ENCODE measurements at regions not wholly inside any gene's neighbourhood (a gene's known extent, or its start where the extent isn't known, plus 50 kb on each side); places are given as distances from the start of the nearest gene placed in this dataset.

GRCh38 chr15:38626443-38627050 is 61.9 kb upstream of the RASGRP1 start:
- Mint-ChIP-seq H3K27me3 (ENCODE audit: low read depth in 3 of 3) (peaks cover 0 to 4% (median 0%) of the 10 kb centered on the region in 3 donors), H3K36me3 (no peaks in the 10 kb centered on the region), H3K4me1 (peaks cover 19% of the 10 kb centered on the region), H3K9me3 (no peaks in the 10 kb centered on the region), H3K4me3 (peak overlapping the region in 1 of 2 donors; percentile 61), H3K27ac (peak overlapping the region in 2 of 7 donors; percentile 36 to 61)
- Histone ChIP-seq H4K20me1 (ENCODE audit: insufficient read depth, low read length) (no peaks in the 10 kb centered on the region), H2AFZ (ENCODE audit: insufficient read depth, low read depth, low read length, poor library complexity, severe bottlenecking) (peak overlapping the region; percentile 62), H3K4me1 (ENCODE audit: control insufficient read depth in 1 of 2, insufficient read depth in 2 of 2, low read length in 2 of 2) (peaks cover 12 to 21% of the 10 kb centered on the region in 2 donors), H3K9me3 (replicated peaks in 1 of 2; ENCODE audit: control insufficient read depth in 1 of 2, insufficient read depth in 1 of 2, low read length in 2 of 2) (no peaks in the 10 kb centered on the region), H3K9ac (ENCODE audit: insufficient read depth, low read length, poor library complexity, severe bottlenecking) (no peak overlapping the region), H3K27me3 (ENCODE audit: control insufficient read depth in 2 of 2, insufficient read depth in 2 of 2, low read length in 2 of 2) (no peaks in the 10 kb centered on the region), H3K4me3 (replicated peaks in 1 of 3; ENCODE audit: low read depth in 2 of 3, low read length in 3 of 3) (no peak overlapping the region), H3K79me2 (ENCODE audit: insufficient read depth, low read length) (no peaks in the 10 kb centered on the region), H3K4me2 (replicated peaks; ENCODE audit: extremely low read depth, low read length, poor library complexity, severe bottlenecking) (peak overlapping the region; percentile 6), H3K27ac (ENCODE audit: low read depth in 1 of 2, low read length in 2 of 2) (peak overlapping the region in 1 of 2 donors; percentile 9), H3K36me3 (replicated peaks in 1 of 2; ENCODE audit: control insufficient read depth in 1 of 2, insufficient read depth in 2 of 2, low read length in 2 of 2) (no peaks in the 10 kb centered on the region)
- WGBS (ENCODE audit: insufficient coverage) = no CpG with 5 or more reads among the region's 4 CpGs
- peak; percentile 5 to 50 (median 11) for DNase-seq
- no peak for TF ChIP-seq CTCF (IDR thresholded peaks at IDR 0.05)
- intact Hi-C loops (cut with micrococcal nuclease) = no loop called here

GRCh38 chr15:38627689-38628277 is 63.2 kb upstream of the RASGRP1 start:
- H3K4me3 ChIP-seq (replicated peaks in 1 of 3; ENCODE audit: low read depth in 2 of 3, low read length in 3 of 3) = no peak overlapping the region
- H3K4me1 Mint-ChIP-seq = peaks cover 19% of the 10 kb centered on the region
- H3K36me3 Mint-ChIP-seq = no peaks in the 10 kb centered on the region
- H3K27ac ChIP-seq (ENCODE audit: low read depth in 1 of 2, low read length in 2 of 2) = no peak overlapping the region
- no peaks in the 10 kb centered on the region for H3K36me3 ChIP-seq (replicated peaks in 1 of 2; ENCODE audit: control insufficient read depth in 1 of 2, insufficient read depth in 2 of 2, low read length in 2 of 2)
- WGBS (ENCODE audit: insufficient coverage) = 95% methylated on average over 6 of the region's 12 CpGs
- no peak for TF ChIP-seq CTCF (IDR thresholded peaks at IDR 0.05)
- H3K4me2 ChIP-seq (replicated peaks; ENCODE audit: extremely low read depth, low read length, poor library complexity, severe bottlenecking) = no peak overlapping the region
- no peak overlapping the region for H3K4me3 Mint-ChIP-seq
- peaks cover 12 to 21% of the 10 kb centered on the region in 2 donors for H3K4me1 ChIP-seq (ENCODE audit: control insufficient read depth in 1 of 2, insufficient read depth in 2 of 2, low read length in 2 of 2)
- H4K20me1 ChIP-seq (ENCODE audit: insufficient read depth, low read length) = no peaks in the 10 kb centered on the region
- no peaks in the 10 kb centered on the region for H3K9me3 ChIP-seq (replicated peaks in 1 of 2; ENCODE audit: control insufficient read depth in 1 of 2, insufficient read depth in 1 of 2, low read length in 2 of 2)
- no peak overlapping the region for H3K27ac Mint-ChIP-seq
- intact Hi-C loops (cut with micrococcal nuclease) = no loop called here
- H3K27me3 Mint-ChIP-seq (ENCODE audit: low read depth in 3 of 3) = peaks cover 0 to 4% (median 0%) of the 10 kb centered on the region in 3 donors
- no peaks in the 10 kb centered on the region for H3K79me2 ChIP-seq (ENCODE audit: insufficient read depth, low read length)
- no peak for DNase-seq
- H3K9me3 Mint-ChIP-seq = no peaks in the 10 kb centered on the region
- no peak overlapping the region for H3K9ac ChIP-seq (ENCODE audit: insufficient read depth, low read length, poor library complexity, severe bottlenecking)
- no peak overlapping the region for H2AFZ ChIP-seq (ENCODE audit: insufficient read depth, low read depth, low read length, poor library complexity, severe bottlenecking)
- H3K27me3 ChIP-seq (ENCODE audit: control insufficient read depth in 2 of 2, insufficient read depth in 2 of 2, low read length in 2 of 2) = no peaks in the 10 kb centered on the region
